GM21526 (cell line): ENCODE measurements at regions not wholly inside any gene's neighbourhood (a gene's known extent, or its start where the extent isn't known, plus 50 kb on each side); places are given as distances from the start of the nearest gene placed in this dataset.
A peak's percentile ranks its signal among the peaks of the same experiment; 100 is the strongest.
"Not testable (repeated sequence)": the region's sequence is repeated elsewhere in the genome, so short reads cannot be mapped to it uniquely, and the experiment has no call there.

ENCODE experiments used
- ATAC-seq: cut with Tn5 transposase; IDR thresholded peaks from one replicate; pipeline ENCODE4 v1.9.1; 2021; ENCODE audit warnings: moderate library complexity; ENCODE audit not compliant: unreplicated experiment, low FRiP score

- ATAC-seq, result no peak
Observed at GRCh38 chr10:22875581-22875980, 52.3 kb upstream of the ARMC3 start.

GRCh38 chr10:22874189-22874854, 53.5 kb upstream of the ARMC3 start:
- no peak for ATAC-seq

- ATAC-seq, result peak; percentile 91
Observed at GRCh38 chr10:22856444-22857074, 71.3 kb upstream of the ARMC3 start.

- ATAC-seq, result no peak
Observed at GRCh38 chr10:22854935-22855421, 72.9 kb upstream of the ARMC3 start.

GRCh38 chr10:22853906-22854447, 73.9 kb upstream of the ARMC3 start:
- ATAC-seq, result no peak

- ATAC-seq, result no peak
Observed at GRCh38 chr10:22852712-22853353, 75.0 kb upstream of the ARMC3 start.

- ATAC-seq, result no peak
Observed at GRCh38 chr10:22851865-22852239, 76.0 kb upstream of the ARMC3 start.

GRCh38 chr10:22850541-22850940, 77.3 kb upstream of the ARMC3 start:
- no peak for ATAC-seq

GRCh38 chr10:22849077-22849805, 78.6 kb upstream of the ARMC3 start:
- no peak for ATAC-seq

- no peak for ATAC-seq
Observed at GRCh38 chr10:22848509-22848908, 79.3 kb upstream of the ARMC3 start.

GRCh38 chr10:22846294-22846693, 81.6 kb upstream of the ARMC3 start:
- ATAC-seq, result no peak

- no peak for ATAC-seq
Observed at GRCh38 chr10:22839639-22840038, 88.2 kb upstream of the ARMC3 start.

GRCh38 chr10:22837771-22838170, 90.1 kb upstream of the ARMC3 start:
- ATAC-seq, result no peak

- ATAC-seq, result no peak
Observed at GRCh38 chr10:22837351-22837750, 90.5 kb upstream of the ARMC3 start.

- no peak for ATAC-seq
Observed at GRCh38 chr10:22834471-22834870, 93.4 kb upstream of the ARMC3 start.

- no peak for ATAC-seq
Observed at GRCh38 chr10:22833781-22834180, 94.1 kb upstream of the ARMC3 start.

GRCh38 chr10:22833353-22833752, 94.5 kb upstream of the ARMC3 start:
- no peak for ATAC-seq

GRCh38 chr10:22832851-22833250, 95.0 kb upstream of the ARMC3 start:
- no peak for ATAC-seq

- ATAC-seq, result no peak
Observed at GRCh38 chr10:22832066-22832602, 95.7 kb upstream of the ARMC3 start.

- ATAC-seq, result no peak
Observed at GRCh38 chr10:22831586-22831985, 96.3 kb upstream of the ARMC3 start.

GRCh38 chr10:22828712-22829111, 99.1 kb upstream of the ARMC3 start:
- ATAC-seq, result not testable (repeated sequence)
